HEK293 (cell line): ENCODE measurements at regions not wholly inside any gene's neighbourhood (a gene's known extent, or its start where the extent isn't known, plus 50 kb on each side); places are given as distances from the start of the nearest gene placed in this dataset.

ENCODE experiments used
- ATF2 ChIP-seq: fragments of 450-650 bp; formaldehyde crosslinking; IDR thresholded peaks from 2 replicates; pipeline ENCODE4 v1.5.1; 2016; ENCODE audit warnings: missing biosample characterization, missing genetic modification characterization, low read depth
- CTCF ChIP-seq: fragments of 450-650 bp; formaldehyde crosslinking; IDR thresholded peaks from 2 replicates; pipeline ENCODE4 v1.5.1; 2016; ENCODE audit warnings: missing biosample characterization, missing genetic modification characterization
- KLF16 ChIP-seq: fragments of 450-650 bp; formaldehyde crosslinking; IDR thresholded peaks from 2 replicates; pipeline ENCODE4 v1.5.1; 2017; ENCODE audit warnings: missing biosample characterization, missing genetic modification characterization
- ZBTB8A ChIP-seq: fragments of 450-650 bp; formaldehyde crosslinking; IDR thresholded peaks from 2 replicates; pipeline ENCODE4 v1.5.1; 2016; ENCODE audit warnings: missing biosample characterization, missing genetic modification characterization
- ZNF121 ChIP-seq: fragments of 450-650 bp; formaldehyde crosslinking; IDR thresholded peaks from 2 replicates; pipeline ENCODE4 v1.5.1; 2016; ENCODE audit warnings: missing biosample characterization, missing genetic modification characterization
- ZNF416 ChIP-seq: fragments of 450-650 bp; formaldehyde crosslinking; IDR thresholded peaks from 2 replicates; pipeline ENCODE4 v1.5.1; 2016; ENCODE audit warnings: missing biosample characterization, missing genetic modification characterization
- ZNF555 ChIP-seq: fragments of 450-650 bp; formaldehyde crosslinking; conservative IDR thresholded peaks from 2 replicates; pipeline ENCODE4 v1.5.1; 2017; ENCODE audit warnings: missing biosample characterization, mild to moderate bottlenecking, missing genetic modification characterization, inconsistent platforms
- ZNF624 ChIP-seq: fragments of 450-650 bp; formaldehyde crosslinking; IDR thresholded peaks from 2 replicates; pipeline ENCODE4 v1.5.1; 2017; ENCODE audit warnings: missing biosample characterization, missing genetic modification characterization
- ZNF791 ChIP-seq: fragments of 450-650 bp; formaldehyde crosslinking; IDR thresholded peaks from 2 replicates; pipeline ENCODE4 v1.5.1; 2016; ENCODE audit warnings: missing biosample characterization, missing genetic modification characterization
- TF ChIP-seq, protein P1 (sequence below): fragments of 450-650 bp; formaldehyde crosslinking; IDR thresholded peaks from 2 replicates; pipeline ENCODE4 v1.5.1; 2016; ENCODE audit warnings: missing biosample characterization, missing genetic modification characterization

DNA sequence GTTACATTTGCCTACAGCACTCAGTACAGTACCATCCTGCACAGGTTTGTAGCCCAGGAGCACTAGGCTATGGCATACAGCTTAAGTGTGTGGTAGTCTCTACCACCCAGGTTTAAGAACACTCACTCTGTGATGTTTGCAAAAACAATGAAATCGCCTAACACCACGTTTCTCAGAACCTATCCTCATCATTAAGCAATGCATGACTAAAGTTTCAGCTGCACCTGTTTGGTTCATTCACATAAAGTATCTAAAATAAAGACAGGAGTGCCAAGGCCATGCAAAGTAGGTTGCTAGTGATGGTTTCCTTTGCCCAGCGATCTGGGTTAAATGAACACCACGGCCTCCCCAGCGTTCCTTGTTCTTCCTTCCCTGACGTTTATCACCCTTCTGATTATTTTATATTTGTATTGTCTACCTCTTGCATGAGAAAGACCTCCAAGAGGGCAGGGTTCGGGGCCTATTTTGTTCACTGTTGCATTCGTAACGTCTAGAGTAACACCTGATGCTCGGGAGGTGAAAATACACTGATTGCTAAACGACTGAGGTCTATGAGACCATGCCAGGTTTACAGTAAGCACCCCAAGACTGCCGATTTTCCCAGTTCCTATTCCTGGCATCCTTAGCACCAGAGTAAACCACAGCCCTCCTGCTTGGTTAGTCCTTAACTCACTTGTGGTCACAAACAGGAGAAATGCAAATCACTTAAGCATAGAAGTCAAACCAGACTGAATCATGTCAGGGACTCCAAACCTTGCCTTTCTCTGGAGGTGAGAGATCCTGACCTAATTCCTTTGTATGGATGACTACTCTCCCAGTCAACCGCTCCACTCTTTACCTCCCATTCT is 204.1 kb upstream of the NFE2L3 start:
- TF ChIP-seq CTCF: no peak
- no peak for TF ChIP-seq ATF2 (tag by site-specific recombination)
- no peak for TF ChIP-seq KLF16
- no peak for TF ChIP-seq ZNF416 (tag by site-specific recombination)
- no peak for TF ChIP-seq ZBTB8A (tag by site-specific recombination)
- TF ChIP-seq, protein P1, sequence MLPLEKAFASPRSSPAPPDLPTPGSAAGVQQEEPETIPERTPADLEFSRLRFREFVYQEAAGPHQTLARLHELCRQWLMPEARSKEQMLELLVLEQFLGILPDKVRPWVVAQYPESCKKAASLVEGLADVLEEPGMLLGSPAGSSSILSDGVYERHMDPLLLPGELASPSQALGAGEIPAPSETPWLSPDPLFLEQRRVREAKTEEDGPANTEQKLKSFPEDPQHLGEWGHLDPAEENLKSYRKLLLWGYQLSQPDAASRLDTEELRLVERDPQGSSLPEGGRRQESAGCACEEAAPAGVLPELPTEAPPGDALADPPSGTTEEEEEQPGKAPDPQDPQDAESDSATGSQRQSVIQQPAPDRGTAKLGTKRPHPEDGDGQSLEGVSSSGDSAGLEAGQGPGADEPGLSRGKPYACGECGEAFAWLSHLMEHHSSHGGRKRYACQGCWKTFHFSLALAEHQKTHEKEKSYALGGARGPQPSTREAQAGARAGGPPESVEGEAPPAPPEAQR (tag by site-specific recombination): no peak
- TF ChIP-seq ZNF121: no peak
- no peak for TF ChIP-seq ZNF555
- TF ChIP-seq ZNF624: no peak
- TF ChIP-seq ZNF791 (tag by site-specific recombination): no peak
